Activated CD8-positive, alpha-beta T cell treated with anti-CD3 and anti-CD28 coated beads for 36 hours (primary cell): ENCODE measurements at regions not wholly inside any gene's neighbourhood (a gene's known extent, or its start where the extent isn't known, plus 50 kb on each side); places are given as distances from the start of the nearest gene placed in this dataset.

ENCODE experiments used
- ATAC-seq: fragments of 200-7000 bp; cut with Tn5 transposase; one replicate; pipeline ENCODE4 v1.10.0; 2021; ENCODE audit warnings: mild to moderate bottlenecking, moderate library complexity
- CTCF ChIA-PET: fragments of 350-600 bp; sonication (Branson Sonifier 250); formaldehyde crosslinking; loops from one replicate; lab custom pipeline; 2021; ENCODE audit warnings: antibody characterized with exemption; lab: Charles Lee
- POLR2A ChIA-PET: fragments of 350-600 bp; sonication (Branson Sonifier 250); formaldehyde crosslinking; loops from one replicate; lab custom pipeline; 2021; ENCODE audit warnings: antibody characterized with exemption; lab: Charles Lee
- DNase-seq: peaks from one replicate; pipeline ENCODE4 v3.0.0-alpha.2; 2020
- H3K27ac Mint-ChIP-seq: one replicate; pipeline ENCODE4 v1.8.0; 2021; ENCODE audit warnings: mild to moderate bottlenecking, mixed read lengths
- H3K27me3 Mint-ChIP-seq: one replicate; pipeline ENCODE4 v1.8.0; 2021; ENCODE audit warnings: mixed read lengths
- H3K36me3 Mint-ChIP-seq: one replicate; pipeline ENCODE4 v1.8.0; 2021; ENCODE audit warnings: low read depth, mixed read lengths
- H3K4me1 Mint-ChIP-seq: one replicate; pipeline ENCODE4 v1.8.0; 2021; ENCODE audit warnings: low read depth, mixed read lengths
- H3K4me3 Mint-ChIP-seq: one replicate; pipeline ENCODE4 v1.8.0; 2021; ENCODE audit warnings: mild to moderate bottlenecking, moderate library complexity, mixed read lengths
- H3K9me3 Mint-ChIP-seq: one replicate; pipeline ENCODE4 v1.8.0; 2021; ENCODE audit warnings: mixed read lengths
- intact Hi-C: fragments of 100-400 bp; cut with micrococcal nuclease; formaldehyde crosslinking; loops from one replicate; pipeline ENCODE4 v1.10.0; 2022
- TF ChIP-seq, protein P1 (sequence below): fragments of 200-600 bp; IDR thresholded peaks from one replicate; pipeline ENCODE4 v1.8.0; 2022; ENCODE audit warnings: antibody characterized with exemption, mild to moderate bottlenecking

DNA sequence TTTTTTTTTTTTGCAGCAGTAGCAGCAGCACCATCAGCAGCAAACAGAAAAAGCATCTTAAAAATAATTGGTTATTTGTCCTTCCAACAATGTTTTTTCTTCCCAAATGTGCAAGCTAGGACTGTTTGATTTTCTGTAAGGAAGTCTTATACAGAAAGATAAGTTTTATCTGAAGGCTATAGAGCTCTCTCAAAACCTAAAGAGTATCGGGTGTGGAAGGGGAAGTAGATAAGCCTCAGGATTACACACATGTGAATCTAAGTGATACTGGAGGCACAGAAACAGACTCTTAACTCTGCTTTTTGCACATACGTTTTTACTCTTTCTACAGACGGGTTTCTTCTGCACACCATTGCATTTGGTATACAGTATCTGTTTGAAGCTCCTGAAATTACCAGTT is 184.4 kb upstream of the FTMT start:
- POLR2A ChIA-PET = no interaction called here
- DNase-seq (no peak), ATAC-seq (no peak)
- no peak overlapping the region for H3K4me3 Mint-ChIP-seq
- H3K9me3 Mint-ChIP-seq = peaks cover 18% of the 10 kb centered on the region
- intact Hi-C loops = no loop called here
- H3K36me3 Mint-ChIP-seq = no peaks in the 10 kb centered on the region
- no peaks in the 10 kb centered on the region for H3K4me1 Mint-ChIP-seq
- TF ChIP-seq, protein P1, sequence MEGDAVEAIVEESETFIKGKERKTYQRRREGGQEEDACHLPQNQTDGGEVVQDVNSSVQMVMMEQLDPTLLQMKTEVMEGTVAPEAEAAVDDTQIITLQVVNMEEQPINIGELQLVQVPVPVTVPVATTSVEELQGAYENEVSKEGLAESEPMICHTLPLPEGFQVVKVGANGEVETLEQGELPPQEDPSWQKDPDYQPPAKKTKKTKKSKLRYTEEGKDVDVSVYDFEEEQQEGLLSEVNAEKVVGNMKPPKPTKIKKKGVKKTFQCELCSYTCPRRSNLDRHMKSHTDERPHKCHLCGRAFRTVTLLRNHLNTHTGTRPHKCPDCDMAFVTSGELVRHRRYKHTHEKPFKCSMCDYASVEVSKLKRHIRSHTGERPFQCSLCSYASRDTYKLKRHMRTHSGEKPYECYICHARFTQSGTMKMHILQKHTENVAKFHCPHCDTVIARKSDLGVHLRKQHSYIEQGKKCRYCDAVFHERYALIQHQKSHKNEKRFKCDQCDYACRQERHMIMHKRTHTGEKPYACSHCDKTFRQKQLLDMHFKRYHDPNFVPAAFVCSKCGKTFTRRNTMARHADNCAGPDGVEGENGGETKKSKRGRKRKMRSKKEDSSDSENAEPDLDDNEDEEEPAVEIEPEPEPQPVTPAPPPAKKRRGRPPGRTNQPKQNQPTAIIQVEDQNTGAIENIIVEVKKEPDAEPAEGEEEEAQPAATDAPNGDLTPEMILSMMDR = no peak
- CTCF ChIA-PET = interaction anchor here (0.6 kb wide), 1 partner anchor 745 kb away, joined by 3 read pairs; no protein-coding TSS in a partner anchor
- H3K27ac Mint-ChIP-seq = no peak overlapping the region
- H3K27me3 Mint-ChIP-seq = no peaks in the 10 kb centered on the region

GRCh38 chr5:121668635-121669034 is 183.0 kb upstream of the FTMT start:
- intact Hi-C loops = no loop called here
- no peak overlapping the region for H3K27ac Mint-ChIP-seq
- TF ChIP-seq, protein P1 = no peak
- ATAC-seq (no peak), DNase-seq (no peak)
- POLR2A ChIA-PET = no interaction called here
- H3K27me3 Mint-ChIP-seq = no peaks in the 10 kb centered on the region
- no peak overlapping the region for H3K4me3 Mint-ChIP-seq
- no peaks in the 10 kb centered on the region for H3K36me3 Mint-ChIP-seq
- CTCF ChIA-PET = no interaction called here
- peaks cover 16% of the 10 kb centered on the region for H3K9me3 Mint-ChIP-seq
- H3K4me1 Mint-ChIP-seq = no peaks in the 10 kb centered on the region

DNA sequence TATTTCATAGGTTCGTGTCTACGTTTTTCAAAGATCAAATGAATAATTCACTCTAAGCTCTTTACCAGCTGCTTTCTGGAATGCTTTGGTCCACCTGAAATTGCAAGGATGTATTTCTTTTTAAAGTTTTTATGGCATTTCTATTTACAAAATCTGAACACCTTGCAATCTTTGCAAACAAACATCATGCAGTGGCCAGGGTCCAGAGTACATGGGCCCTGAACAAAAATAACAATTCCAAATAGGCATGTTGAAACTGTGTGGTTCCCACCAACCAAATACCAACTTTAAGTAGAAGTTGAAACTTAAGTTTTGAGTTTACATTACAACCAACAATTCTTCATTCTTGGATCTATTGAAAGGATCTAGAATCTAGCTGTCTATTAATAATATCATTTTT is 180.1 kb upstream of the FTMT start:
- Mint-ChIP-seq H3K4me3 (no peak overlapping the region), H3K36me3 (no peaks in the 10 kb centered on the region), H3K27ac (no peak overlapping the region), H3K9me3 (peaks cover 6% of the 10 kb centered on the region), H3K27me3 (no peaks in the 10 kb centered on the region), H3K4me1 (no peaks in the 10 kb centered on the region)
- DNase-seq (no peak), ATAC-seq (no peak)
- ChIA-PET CTCF (no interaction called here), POLR2A (no interaction called here)
- intact Hi-C loops = no loop called here
- TF ChIP-seq, protein P1 = no peak

DNA sequence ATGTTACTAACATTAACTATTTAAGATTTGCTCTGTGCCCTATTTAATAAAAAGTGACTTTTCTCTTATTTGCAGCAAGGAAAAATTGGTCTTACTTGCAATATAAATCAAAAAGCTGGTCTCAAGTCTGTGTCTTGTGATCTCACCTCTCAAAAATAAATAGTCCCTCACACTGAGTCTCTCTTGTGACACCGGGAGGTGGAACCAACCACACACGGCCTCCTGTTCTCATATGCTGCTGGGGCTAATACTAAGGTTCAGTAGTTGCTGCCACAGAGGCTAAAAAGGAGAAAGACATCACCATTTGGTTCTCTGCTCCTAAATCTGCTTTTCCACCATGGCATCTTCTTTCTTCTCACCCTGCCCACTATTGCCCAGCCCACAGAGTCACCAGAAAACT is 175.8 kb upstream of the FTMT start:
- Mint-ChIP-seq H3K4me1 (no peaks in the 10 kb centered on the region), H3K27ac (no peak overlapping the region), H3K4me3 (no peak overlapping the region), H3K9me3 (peaks cover 4% of the 10 kb centered on the region), H3K27me3 (no peaks in the 10 kb centered on the region), H3K36me3 (no peaks in the 10 kb centered on the region)
- ChIA-PET CTCF (interaction anchor here (0.7 kb wide), 1 partner anchor 11 kb away, joined by 3 read pairs; no protein-coding TSS in a partner anchor), POLR2A (no interaction called here)
- ATAC-seq (no peak), DNase-seq (no peak)
- TF ChIP-seq, protein P1 = no peak
- intact Hi-C loops = no loop called here

DNA sequence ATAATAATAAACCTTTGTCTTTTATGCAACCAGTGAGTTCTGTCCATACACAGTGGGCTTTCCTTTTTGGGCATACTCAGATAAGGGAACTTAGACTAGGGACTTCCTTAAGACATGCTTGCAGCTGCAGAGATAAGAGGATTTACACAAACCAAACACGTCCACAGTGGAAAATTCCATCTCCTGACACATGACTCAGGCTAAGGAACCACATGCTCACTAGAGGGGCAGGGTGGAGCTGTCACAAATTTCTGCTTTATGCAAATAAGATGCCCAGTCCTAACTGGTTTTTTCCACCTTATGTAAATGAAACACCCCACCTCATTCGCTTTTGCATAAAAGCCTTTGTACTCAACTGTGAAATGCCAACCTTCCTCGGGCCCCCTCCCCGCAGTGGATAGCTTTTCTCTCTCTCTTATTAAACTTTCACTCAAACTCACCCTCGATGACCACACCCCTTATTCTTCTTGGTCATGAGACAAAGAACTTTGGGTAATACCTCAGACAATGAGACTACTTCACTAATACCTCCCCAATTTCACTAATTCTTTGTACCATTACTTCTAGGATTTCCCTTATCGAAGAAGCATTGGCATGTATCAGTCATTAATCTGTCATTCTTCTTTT is 170.3 kb upstream of the FTMT start:
- Mint-ChIP-seq H3K4me1 (no peaks in the 10 kb centered on the region), H3K27me3 (no peaks in the 10 kb centered on the region), H3K27ac (no peak overlapping the region), H3K4me3 (no peak overlapping the region), H3K9me3 (peaks cover 6% of the 10 kb centered on the region), H3K36me3 (no peaks in the 10 kb centered on the region)
- TF ChIP-seq, protein P1 = no peak
- CTCF ChIA-PET = no interaction called here
- no peak for ATAC-seq
- no peak for DNase-seq
- POLR2A ChIA-PET = no interaction called here
- intact Hi-C loops = no loop called here
